ENCODE measurements at regions not wholly inside any gene's neighbourhood (a gene's known extent, or its start where the extent isn't known, plus 50 kb on each side); places are given as distances from the start of the nearest gene placed in this dataset.

DNA sequence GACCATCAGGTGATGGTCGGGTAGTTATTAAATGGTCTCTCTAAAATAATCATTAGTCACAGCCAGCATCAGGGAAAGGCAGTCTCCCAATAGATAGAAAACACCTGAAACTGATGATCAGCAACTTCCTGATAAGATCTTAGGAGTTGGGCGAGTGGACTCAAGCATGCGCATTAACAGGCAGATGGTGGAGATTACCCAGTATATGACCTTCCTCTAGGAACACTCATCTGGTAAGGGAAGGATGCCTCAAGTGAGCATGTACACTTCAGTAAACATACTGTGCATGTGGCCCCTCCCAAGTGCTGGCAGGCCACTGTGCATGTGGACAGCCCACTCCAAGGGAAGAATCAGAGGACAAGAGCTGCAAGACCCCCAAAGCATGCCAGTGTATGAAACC is 105.9 kb downstream of the ABCC12 start:
- DNase-seq (ENCODE audit: extremely low spot score), result no peak
- no peaks in the 10 kb centered on the region for H3K36me3 ChIP-seq
- H3K27ac ChIP-seq (replicated peaks in 1 of 4), result no peak overlapping the region
- WGBS, result 73% methylated on average over 3 of the region's 3 CpGs
- peaks cover 0 to 5% (median 4%) of the 10 kb centered on the region in 4 donors for H3K4me1 ChIP-seq
- peaks cover 0 to 70% (median 0%) of the 10 kb centered on the region in 4 donors for H3K27me3 ChIP-seq
- no peaks in the 10 kb centered on the region for H3K9me3 ChIP-seq
- TF ChIP-seq EP300 (IDR thresholded peaks at IDR 0.05), result no peak
- TF ChIP-seq CTCF (IDR thresholded peaks at IDR 0.05), result no peak
- TF ChIP-seq POLR2AphosphoS5 (IDR thresholded peaks at IDR 0.05), result no peak
- no peak for TF ChIP-seq POLR2A (IDR thresholded peaks at IDR 0.05; ENCODE audit: low read depth)
- intact Hi-C loops (cut with DNase I), result loop anchor here (10.0 kb wide), 1 partner anchor 905 kb away; the partner anchor contains the start of gene NETO2
- H3K4me3 ChIP-seq, result no peak overlapping the region

- DNase-seq (ENCODE audit: extremely low spot score), result no peak
- H3K4me1 ChIP-seq, result no peaks in the 10 kb centered on the region
- H3K9me3 ChIP-seq, result no peaks in the 10 kb centered on the region
- intact Hi-C loops (cut with DNase I), result no loop called here
- no peak overlapping the region for H3K27ac ChIP-seq (replicated peaks in 1 of 4)
- H3K36me3 ChIP-seq, result no peaks in the 10 kb centered on the region
- 37% methylated on average over 3 of the region's 3 CpGs for WGBS
- H3K27me3 ChIP-seq, result peaks cover 0 to 54% (median 0%) of the 10 kb centered on the region in 4 donors
- H3K4me3 ChIP-seq, result no peak overlapping the region
- TF ChIP-seq CTCF (IDR thresholded peaks at IDR 0.05) (no peak), POLR2A (IDR thresholded peaks at IDR 0.05; ENCODE audit: low read depth) (no peak), EP300 (IDR thresholded peaks at IDR 0.05) (no peak), POLR2AphosphoS5 (IDR thresholded peaks at IDR 0.05) (no peak)
These were observed 108.1 kb downstream of the ABCC12 start for GRCh38 chr16:48047720-48048119.

GRCh38 chr16:48047241-48047640 is 108.6 kb downstream of the ABCC12 start:
- no peak for DNase-seq (ENCODE audit: extremely low spot score)
- TF ChIP-seq POLR2AphosphoS5 (IDR thresholded peaks at IDR 0.05) (no peak), CTCF (IDR thresholded peaks at IDR 0.05) (no peak), EP300 (IDR thresholded peaks at IDR 0.05) (no peak), POLR2A (IDR thresholded peaks at IDR 0.05; ENCODE audit: low read depth) (no peak)
- Histone ChIP-seq H3K27ac (replicated peaks in 1 of 4) (no peak overlapping the region), H3K27me3 (peaks cover 0 to 54% (median 0%) of the 10 kb centered on the region in 4 donors), H3K4me1 (no peaks in the 10 kb centered on the region), H3K4me3 (no peak overlapping the region), H3K36me3 (no peaks in the 10 kb centered on the region), H3K9me3 (no peaks in the 10 kb centered on the region)
- intact Hi-C loops (cut with DNase I), result no loop called here
- 80% methylated on average over 3 of the region's 3 CpGs for WGBS

GRCh38 chr16:48044117-48044516 is 111.7 kb downstream of the ABCC12 start:
- H3K4me3 ChIP-seq, result no peak overlapping the region
- H3K36me3 ChIP-seq, result no peaks in the 10 kb centered on the region
- no peaks in the 10 kb centered on the region for H3K9me3 ChIP-seq
- DNase-seq (ENCODE audit: extremely low spot score), result no peak
- H3K27ac ChIP-seq (replicated peaks in 1 of 4), result no peak overlapping the region
- 87% methylated on average over 1 of the region's 1 CpG for WGBS
- intact Hi-C loops (cut with DNase I), result no loop called here
- TF ChIP-seq EP300 (IDR thresholded peaks at IDR 0.05), result no peak
- no peak for TF ChIP-seq CTCF (IDR thresholded peaks at IDR 0.05)
- TF ChIP-seq POLR2A (IDR thresholded peaks at IDR 0.05; ENCODE audit: low read depth), result no peak
- TF ChIP-seq POLR2AphosphoS5 (IDR thresholded peaks at IDR 0.05), result no peak
- H3K27me3 ChIP-seq, result peaks cover 0 to 24% (median 0%) of the 10 kb centered on the region in 4 donors
- H3K4me1 ChIP-seq, result no peaks in the 10 kb centered on the region

DNA sequence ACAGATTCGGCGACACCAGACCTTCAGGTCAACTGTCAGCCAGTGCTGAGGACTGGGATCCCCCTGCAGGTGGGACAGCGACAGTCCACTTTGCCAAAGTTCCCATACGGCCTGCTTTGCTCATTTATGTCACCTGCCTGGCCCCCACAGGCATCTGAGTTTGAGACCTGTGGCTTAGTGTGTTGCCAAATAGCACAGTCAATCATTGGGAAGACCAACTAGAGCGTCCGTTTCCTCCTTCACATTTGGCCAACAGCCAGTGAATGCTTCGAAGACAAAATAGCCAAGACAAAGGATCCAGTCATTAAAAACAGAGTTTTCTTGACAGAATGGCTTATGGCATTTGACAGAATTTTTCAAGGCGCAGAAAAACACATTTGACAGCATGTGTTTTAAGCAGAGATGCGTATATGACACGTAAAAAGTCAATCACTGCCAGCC is 113.8 kb downstream of the ABCC12 start:
- H3K9me3 ChIP-seq, result no peaks in the 10 kb centered on the region
- H3K27me3 ChIP-seq, result peaks cover 0 to 11% (median 0%) of the 10 kb centered on the region in 4 donors
- 49% methylated on average over 10 of the region's 10 CpGs for WGBS
- H3K4me3 ChIP-seq, result no peak overlapping the region
- intact Hi-C loops (cut with DNase I), result no loop called here
- no peak for TF ChIP-seq POLR2A (IDR thresholded peaks at IDR 0.05; ENCODE audit: low read depth)
- no peaks in the 10 kb centered on the region for H3K36me3 ChIP-seq
- no peak overlapping the region for H3K27ac ChIP-seq (replicated peaks in 1 of 4)
- no peak for DNase-seq (ENCODE audit: extremely low spot score)
- no peaks in the 10 kb centered on the region for H3K4me1 ChIP-seq

All from esophagus muscularis mucosa (tissue), 4 donors.